ENCODE measurements at regions not wholly inside any gene's neighbourhood (a gene's known extent, or its start where the extent isn't known, plus 50 kb on each side); places are given as distances from the start of the nearest gene placed in this dataset.
"Not testable (repeated sequence)": the region's sequence is repeated elsewhere in the genome, so short reads cannot be mapped to it uniquely, and the experiment has no call there.

DNA sequence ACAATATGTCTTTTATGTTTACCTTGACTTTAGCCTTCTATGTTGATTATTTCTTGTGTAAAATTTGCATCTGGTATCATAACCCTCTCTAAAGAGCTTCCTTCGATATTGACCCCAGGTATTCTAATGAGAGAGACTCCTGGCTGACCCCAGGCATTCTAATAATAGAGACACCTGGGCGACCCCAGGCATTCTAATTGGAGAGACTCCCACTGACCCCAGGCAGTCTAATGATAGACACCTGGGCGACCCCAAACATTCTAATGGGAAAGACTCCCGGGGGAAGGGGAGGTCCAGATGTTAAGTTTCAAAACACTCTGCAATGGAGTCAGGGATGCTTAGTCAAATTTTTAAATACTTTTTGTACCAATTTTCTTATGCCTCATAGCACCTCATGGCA lies 726.4 kb downstream of the COL12A1 start:
- H2AFZ ChIP-seq (ENCODE audit: low read depth, low read length): no peak overlapping the region
- no peaks in the 10 kb centered on the region for H3K27me3 ChIP-seq (ENCODE audit: insufficient read depth, low read length, poor library complexity)
- H3K4me3 ChIP-seq (ENCODE audit: low read depth in 1 of 2, low read length in 2 of 2): no peak overlapping the region
- H4K20me1 ChIP-seq (ENCODE audit: insufficient read depth, low read length): no peaks in the 10 kb centered on the region
- H3K36me3 ChIP-seq (ENCODE audit: insufficient read depth, low read length): no peaks in the 10 kb centered on the region
- no peaks in the 10 kb centered on the region for H3K4me1 ChIP-seq (ENCODE audit: insufficient read depth, low read length)
- ATAC-seq (ENCODE audit: insufficient read depth, low read depth) (no peak), DNase-seq (no peak)
- H3K27ac ChIP-seq (ENCODE audit: low read length): no peak overlapping the region
- H3K79me2 ChIP-seq (ENCODE audit: insufficient read depth, low read length): no peaks in the 10 kb centered on the region
- H3K9ac ChIP-seq (ENCODE audit: low read depth, low read length): no peak overlapping the region
- TF ChIP-seq, protein P1, sequence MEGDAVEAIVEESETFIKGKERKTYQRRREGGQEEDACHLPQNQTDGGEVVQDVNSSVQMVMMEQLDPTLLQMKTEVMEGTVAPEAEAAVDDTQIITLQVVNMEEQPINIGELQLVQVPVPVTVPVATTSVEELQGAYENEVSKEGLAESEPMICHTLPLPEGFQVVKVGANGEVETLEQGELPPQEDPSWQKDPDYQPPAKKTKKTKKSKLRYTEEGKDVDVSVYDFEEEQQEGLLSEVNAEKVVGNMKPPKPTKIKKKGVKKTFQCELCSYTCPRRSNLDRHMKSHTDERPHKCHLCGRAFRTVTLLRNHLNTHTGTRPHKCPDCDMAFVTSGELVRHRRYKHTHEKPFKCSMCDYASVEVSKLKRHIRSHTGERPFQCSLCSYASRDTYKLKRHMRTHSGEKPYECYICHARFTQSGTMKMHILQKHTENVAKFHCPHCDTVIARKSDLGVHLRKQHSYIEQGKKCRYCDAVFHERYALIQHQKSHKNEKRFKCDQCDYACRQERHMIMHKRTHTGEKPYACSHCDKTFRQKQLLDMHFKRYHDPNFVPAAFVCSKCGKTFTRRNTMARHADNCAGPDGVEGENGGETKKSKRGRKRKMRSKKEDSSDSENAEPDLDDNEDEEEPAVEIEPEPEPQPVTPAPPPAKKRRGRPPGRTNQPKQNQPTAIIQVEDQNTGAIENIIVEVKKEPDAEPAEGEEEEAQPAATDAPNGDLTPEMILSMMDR (IDR thresholded peaks at IDR 0.05; ENCODE audit: borderline replicate concordance, extremely low read depth, low read length, poor library complexity, severe bottlenecking): no peak
- no peak for TF ChIP-seq EZH2 (IDR thresholded peaks at IDR 0.05; ENCODE audit: borderline replicate concordance, low read depth, low read length, severe bottlenecking)
- H3K9me3 ChIP-seq (ENCODE audit: insufficient read depth, low read length, severe bottlenecking): no peaks in the 10 kb centered on the region
- no peak overlapping the region for H3K4me2 ChIP-seq (ENCODE audit: insufficient read depth, low read length)

DNA sequence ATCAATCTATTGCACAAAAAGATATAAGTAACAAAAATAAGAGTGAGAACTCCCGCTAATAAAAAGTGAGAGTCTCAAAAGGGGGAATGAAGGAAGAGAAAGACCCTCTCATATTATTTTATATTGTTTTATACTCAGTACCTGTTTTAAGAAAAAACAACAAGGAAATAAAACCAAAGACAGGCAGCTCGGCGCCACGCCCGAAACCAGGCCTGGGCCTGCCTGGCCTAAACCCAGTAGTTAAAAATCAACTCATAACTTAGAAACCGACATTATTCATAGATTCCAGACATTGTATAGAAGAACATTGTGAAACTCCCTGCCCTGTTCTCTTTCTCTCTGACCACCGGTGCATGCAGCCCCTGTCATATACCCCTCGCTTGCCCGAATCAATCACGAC lies 731.8 kb downstream of the COL12A1 start:
- H3K4me2 ChIP-seq (ENCODE audit: insufficient read depth, low read length); H3K79me2 ChIP-seq (ENCODE audit: insufficient read depth, low read length); DNase-seq; ATAC-seq (ENCODE audit: insufficient read depth, low read depth); H3K9ac ChIP-seq (ENCODE audit: low read depth, low read length); H4K20me1 ChIP-seq (ENCODE audit: insufficient read depth, low read length); H3K36me3 ChIP-seq (ENCODE audit: insufficient read depth, low read length); H2AFZ ChIP-seq (ENCODE audit: low read depth, low read length); H3K9me3 ChIP-seq (ENCODE audit: insufficient read depth, low read length, severe bottlenecking); H3K4me3 ChIP-seq (ENCODE audit: low read depth in 1 of 2, low read length in 2 of 2); H3K27ac ChIP-seq (ENCODE audit: low read length); H3K27me3 ChIP-seq (ENCODE audit: insufficient read depth, low read length, poor library complexity); H3K4me1 ChIP-seq (ENCODE audit: insufficient read depth, low read length): not testable (repeated sequence)

DNA sequence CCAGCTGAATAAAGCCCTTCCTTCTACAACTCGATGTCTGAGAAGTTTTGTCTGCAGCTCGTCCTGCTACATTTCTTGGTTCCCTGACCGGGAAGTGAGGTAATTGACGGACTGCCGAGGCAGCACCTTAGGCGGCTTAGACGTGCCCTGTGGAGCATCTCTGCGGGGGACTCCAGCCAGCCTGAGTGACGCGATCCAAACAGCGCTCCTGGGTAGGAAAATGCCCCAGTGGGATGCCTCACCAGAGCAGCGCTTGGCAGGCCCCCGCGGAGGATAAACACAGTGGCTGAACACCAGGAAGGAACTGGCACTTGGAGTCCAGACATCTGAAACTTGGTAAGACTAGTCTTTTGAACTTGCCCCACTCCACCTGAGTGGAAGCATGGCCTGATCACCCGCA lies 737.3 kb downstream of the COL12A1 start:
- not testable (repeated sequence) for H3K9me3 ChIP-seq (ENCODE audit: insufficient read depth, low read length, severe bottlenecking); DNase-seq; H3K4me2 ChIP-seq (ENCODE audit: insufficient read depth, low read length); H3K4me1 ChIP-seq (ENCODE audit: insufficient read depth, low read length); H3K4me3 ChIP-seq (ENCODE audit: low read depth in 1 of 2, low read length in 2 of 2); H3K79me2 ChIP-seq (ENCODE audit: insufficient read depth, low read length); H4K20me1 ChIP-seq (ENCODE audit: insufficient read depth, low read length); ATAC-seq (ENCODE audit: insufficient read depth, low read depth); H3K27me3 ChIP-seq (ENCODE audit: insufficient read depth, low read length, poor library complexity); H2AFZ ChIP-seq (ENCODE audit: low read depth, low read length); H3K9ac ChIP-seq (ENCODE audit: low read depth, low read length); H3K27ac ChIP-seq (ENCODE audit: low read length); H3K36me3 ChIP-seq (ENCODE audit: insufficient read depth, low read length)

DNA sequence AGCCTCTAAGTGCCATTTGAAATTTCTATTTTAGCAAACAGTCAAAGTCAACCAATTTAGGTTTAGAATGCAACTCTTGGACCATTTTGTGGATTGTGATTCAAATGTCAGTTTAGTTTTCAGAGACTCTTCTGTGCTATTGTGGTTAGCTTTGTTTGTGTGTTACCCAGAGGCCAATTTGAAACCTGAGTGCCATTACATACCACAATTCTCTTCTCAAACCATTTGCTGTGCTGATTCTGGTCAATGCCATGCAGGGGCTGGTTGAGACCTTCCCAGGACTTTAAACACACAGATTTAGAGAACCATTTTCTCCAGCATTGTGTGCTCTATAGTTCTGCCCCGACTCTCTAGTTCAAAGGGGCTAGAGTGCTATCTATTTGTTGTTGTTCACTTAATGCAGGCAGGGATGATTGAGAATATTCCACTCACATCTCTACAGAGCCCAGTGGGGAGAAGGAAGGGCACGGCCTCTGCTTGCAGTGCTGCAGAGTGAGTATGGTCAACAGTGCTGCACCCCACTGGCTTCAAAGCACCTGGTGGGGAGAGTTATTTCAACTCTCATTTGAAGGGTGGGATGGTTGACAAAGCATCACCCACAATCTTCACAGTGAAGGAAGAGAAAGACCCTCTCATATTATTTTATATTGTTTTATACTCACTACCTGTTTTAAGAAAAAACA lies 738.2 kb downstream of the COL12A1 start:
- Histone ChIP-seq H4K20me1 (ENCODE audit: insufficient read depth, low read length) (no peaks in the 10 kb centered on the region), H3K9me3 (ENCODE audit: insufficient read depth, low read length, severe bottlenecking) (no peaks in the 10 kb centered on the region), H3K4me1 (ENCODE audit: insufficient read depth, low read length) (no peaks in the 10 kb centered on the region), H3K36me3 (ENCODE audit: insufficient read depth, low read length) (no peaks in the 10 kb centered on the region), H2AFZ (ENCODE audit: low read depth, low read length) (no peak overlapping the region), H3K9ac (ENCODE audit: low read depth, low read length) (no peak overlapping the region), H3K4me3 (ENCODE audit: low read depth in 1 of 2, low read length in 2 of 2) (no peak overlapping the region), H3K79me2 (ENCODE audit: insufficient read depth, low read length) (no peaks in the 10 kb centered on the region), H3K27me3 (ENCODE audit: insufficient read depth, low read length, poor library complexity) (no peaks in the 10 kb centered on the region), H3K27ac (ENCODE audit: low read length) (no peak overlapping the region), H3K4me2 (ENCODE audit: insufficient read depth, low read length) (no peak overlapping the region)
- DNase-seq (no peak), ATAC-seq (ENCODE audit: insufficient read depth, low read depth) (no peak)
- TF ChIP-seq, protein P1 (IDR thresholded peaks at IDR 0.05; ENCODE audit: borderline replicate concordance, extremely low read depth, low read length, poor library complexity, severe bottlenecking): no peak
- TF ChIP-seq EZH2 (IDR thresholded peaks at IDR 0.05; ENCODE audit: borderline replicate concordance, low read depth, low read length, severe bottlenecking): no peak
